Right atrium auricular region (tissue), 2 donors: ENCODE measurements at regions not wholly inside any gene's neighbourhood (a gene's known extent, or its start where the extent isn't known, plus 50 kb on each side); places are given as distances from the start of the nearest gene placed in this dataset.

Experiments used
- DNase-seq: peaks from one replicate; pipeline ENCODE4 v3.0.0-alpha.2; 2019; ENCODE audit warnings: low spot score
- H3K27ac ChIP-seq, 2 donors: fragments of 200-600 bp; sonication (generic); 1 replicate in 1 of 2; 2 replicates in 1 of 2; pipeline ENCODE4 v1.5.1; 2016 to 2019
- H3K27me3 ChIP-seq, 2 donors: fragments of 200-600 bp; sonication (generic); one replicate each; pipeline versions ENCODE4 v1.5.1 to v1.6.0; 2017 to 2019
- H3K36me3 ChIP-seq: fragments of 200-600 bp; sonication (generic); one replicate; pipeline ENCODE4 v1.5.1; 2016
- H3K4me1 ChIP-seq, 2 donors: fragments of 200-600 bp; sonication (generic); one replicate each; pipeline versions ENCODE4 v1.5.1 to v1.6.0; 2017 to 2019
- H3K4me3 ChIP-seq, 2 donors: fragments of 200-600 bp; sonication (generic); 1 replicate in 1 of 2; 2 replicates in 1 of 2; pipeline ENCODE4 v1.5.1; 2017 to 2019; ENCODE audit warnings: mild to moderate bottlenecking in 1 of 2, moderate library complexity in 1 of 2
- H3K9me3 ChIP-seq, 2 donors: fragments of 200-600 bp; sonication (generic); one replicate each; pipeline ENCODE4 v1.5.1; 2019
- TF ChIP-seq, protein P1 (sequence below), 2 donors: fragments of 200-600 bp; sonication (generic); IDR thresholded peaks; one replicate each; pipeline ENCODE4 v1.5.1; 2019; ENCODE audit warnings: antibody characterized with exemption in 2 of 2

DNA sequence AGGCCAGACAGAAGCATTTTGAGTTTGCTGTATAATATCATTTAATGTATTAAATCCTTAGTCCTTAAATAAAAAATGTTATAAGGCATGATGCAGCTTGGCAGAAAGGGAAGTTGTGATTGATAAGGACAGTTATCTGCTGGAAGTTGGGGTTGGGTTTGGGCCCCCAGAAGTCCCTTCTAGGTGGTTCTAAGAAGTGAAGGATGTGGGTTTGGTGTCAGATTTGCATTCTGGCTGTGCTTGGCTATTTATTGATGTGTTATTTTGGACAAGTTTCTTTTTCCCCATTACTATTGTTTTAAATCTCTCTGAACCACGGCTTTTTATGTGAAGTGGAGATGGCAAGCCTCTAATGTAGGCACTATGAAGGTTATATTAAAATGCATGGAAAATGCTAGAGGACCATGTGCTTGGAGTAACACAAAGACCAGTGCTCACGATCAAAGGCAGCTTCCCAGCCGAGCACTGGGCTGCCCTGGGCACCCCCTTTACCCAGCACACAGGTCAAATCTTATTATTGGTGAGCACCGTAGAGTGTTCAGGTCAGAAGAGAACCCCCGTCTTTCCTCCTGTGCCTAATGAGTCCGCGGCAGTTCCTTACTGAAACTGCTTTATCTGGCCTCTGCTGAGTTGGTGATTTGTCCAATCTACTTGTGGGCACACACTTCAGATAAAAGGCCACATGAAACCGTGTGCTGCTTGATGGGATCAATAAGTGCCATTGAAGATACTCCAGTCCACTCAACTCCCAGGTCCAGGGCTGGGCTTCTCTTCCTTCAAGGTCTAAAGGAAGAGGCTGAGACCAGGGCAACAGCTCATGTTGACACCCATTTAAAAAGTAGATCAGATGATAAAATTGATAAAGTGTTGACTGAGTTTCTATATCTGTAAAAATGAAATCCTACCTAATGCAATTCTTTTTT is 212.0 kb downstream of the PRDM2 start:
- DNase-seq = no peak
- TF ChIP-seq, protein P1, sequence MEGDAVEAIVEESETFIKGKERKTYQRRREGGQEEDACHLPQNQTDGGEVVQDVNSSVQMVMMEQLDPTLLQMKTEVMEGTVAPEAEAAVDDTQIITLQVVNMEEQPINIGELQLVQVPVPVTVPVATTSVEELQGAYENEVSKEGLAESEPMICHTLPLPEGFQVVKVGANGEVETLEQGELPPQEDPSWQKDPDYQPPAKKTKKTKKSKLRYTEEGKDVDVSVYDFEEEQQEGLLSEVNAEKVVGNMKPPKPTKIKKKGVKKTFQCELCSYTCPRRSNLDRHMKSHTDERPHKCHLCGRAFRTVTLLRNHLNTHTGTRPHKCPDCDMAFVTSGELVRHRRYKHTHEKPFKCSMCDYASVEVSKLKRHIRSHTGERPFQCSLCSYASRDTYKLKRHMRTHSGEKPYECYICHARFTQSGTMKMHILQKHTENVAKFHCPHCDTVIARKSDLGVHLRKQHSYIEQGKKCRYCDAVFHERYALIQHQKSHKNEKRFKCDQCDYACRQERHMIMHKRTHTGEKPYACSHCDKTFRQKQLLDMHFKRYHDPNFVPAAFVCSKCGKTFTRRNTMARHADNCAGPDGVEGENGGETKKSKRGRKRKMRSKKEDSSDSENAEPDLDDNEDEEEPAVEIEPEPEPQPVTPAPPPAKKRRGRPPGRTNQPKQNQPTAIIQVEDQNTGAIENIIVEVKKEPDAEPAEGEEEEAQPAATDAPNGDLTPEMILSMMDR (IDR thresholded peaks at IDR 0.05) = no peak
- H3K9me3 ChIP-seq = no peaks in the 10 kb centered on the region
- no peaks in the 10 kb centered on the region for H3K27me3 ChIP-seq
- H3K4me3 ChIP-seq = no peak overlapping the region
- H3K4me1 ChIP-seq = no peaks in the 10 kb centered on the region
- H3K27ac ChIP-seq = no peak overlapping the region
- H3K36me3 ChIP-seq = no peaks in the 10 kb centered on the region

DNA sequence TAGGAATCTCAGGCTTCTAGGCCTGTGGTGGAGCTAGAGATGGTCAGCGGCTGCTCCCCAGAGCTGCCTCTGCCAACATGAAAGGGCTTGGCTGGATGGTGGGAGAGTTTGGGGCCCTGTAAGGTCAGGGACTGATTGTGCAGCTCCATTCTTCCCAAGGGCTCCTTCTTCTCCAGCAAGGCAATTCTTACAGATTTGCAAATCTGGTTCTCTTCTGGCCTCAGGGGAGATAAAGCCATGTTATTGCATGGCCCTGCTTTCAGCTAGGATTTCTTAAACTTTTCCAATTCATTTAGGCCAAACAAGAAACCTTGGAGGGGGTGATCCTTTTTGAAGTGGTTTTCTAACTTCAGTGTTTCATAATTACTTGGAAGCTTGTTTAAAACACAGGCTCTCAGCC is 213.4 kb downstream of the PRDM2 start:
- Histone ChIP-seq H3K4me1 (no peaks in the 10 kb centered on the region), H3K9me3 (no peaks in the 10 kb centered on the region), H3K27ac (no peak overlapping the region), H3K27me3 (no peaks in the 10 kb centered on the region), H3K36me3 (no peaks in the 10 kb centered on the region), H3K4me3 (no peak overlapping the region)
- no peak for DNase-seq
- TF ChIP-seq, protein P1 (IDR thresholded peaks at IDR 0.05) = no peak

DNA sequence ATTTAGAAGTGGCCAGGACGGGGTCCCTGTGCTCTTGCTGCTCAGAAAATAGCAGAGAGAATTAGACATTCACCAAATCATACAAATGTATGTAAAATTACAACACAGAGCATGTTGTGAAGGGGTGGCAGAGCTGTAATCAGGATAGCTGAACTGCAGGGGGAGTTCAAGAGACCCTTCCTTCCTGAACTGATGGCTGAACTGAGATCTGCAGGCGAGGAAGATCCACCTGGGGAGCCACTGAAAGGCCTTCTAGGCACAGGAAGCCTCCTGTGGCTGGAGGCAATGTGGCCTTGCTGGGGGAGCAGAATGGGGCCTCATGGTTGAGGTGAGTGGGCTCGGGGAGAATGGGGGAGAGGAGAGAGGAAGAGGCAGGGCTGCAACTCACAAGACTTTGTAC is 216.5 kb downstream of the PRDM2 start:
- no peak overlapping the region for H3K27ac ChIP-seq
- no peaks in the 10 kb centered on the region for H3K36me3 ChIP-seq
- no peak overlapping the region for H3K4me3 ChIP-seq
- TF ChIP-seq, protein P1 (IDR thresholded peaks at IDR 0.05) = no peak
- no peaks in the 10 kb centered on the region for H3K4me1 ChIP-seq
- DNase-seq = no peak
- no peaks in the 10 kb centered on the region for H3K27me3 ChIP-seq
- H3K9me3 ChIP-seq = no peaks in the 10 kb centered on the region

DNA sequence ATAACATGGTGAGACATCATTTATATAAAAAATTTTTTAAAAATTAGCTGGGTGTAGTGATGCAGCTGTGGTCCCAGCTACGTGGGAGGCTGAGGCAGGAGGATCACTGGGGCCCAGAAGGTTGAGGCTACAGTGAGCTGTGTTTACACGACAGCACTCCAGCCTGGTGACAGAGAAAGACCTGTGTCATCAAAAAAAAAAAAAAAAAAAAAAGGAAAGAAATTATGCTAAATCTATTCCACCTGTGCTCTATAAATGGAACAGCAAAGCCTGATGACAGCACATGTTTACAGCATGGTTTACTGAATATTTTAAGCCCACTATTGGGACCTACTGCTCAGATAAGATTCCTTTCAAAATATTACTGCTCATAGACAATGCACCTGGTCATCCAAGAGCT is 217.6 kb downstream of the PRDM2 start:
- TF ChIP-seq, protein P1 (IDR thresholded peaks at IDR 0.05) = no peak
- H3K27me3 ChIP-seq = no peaks in the 10 kb centered on the region

DNA sequence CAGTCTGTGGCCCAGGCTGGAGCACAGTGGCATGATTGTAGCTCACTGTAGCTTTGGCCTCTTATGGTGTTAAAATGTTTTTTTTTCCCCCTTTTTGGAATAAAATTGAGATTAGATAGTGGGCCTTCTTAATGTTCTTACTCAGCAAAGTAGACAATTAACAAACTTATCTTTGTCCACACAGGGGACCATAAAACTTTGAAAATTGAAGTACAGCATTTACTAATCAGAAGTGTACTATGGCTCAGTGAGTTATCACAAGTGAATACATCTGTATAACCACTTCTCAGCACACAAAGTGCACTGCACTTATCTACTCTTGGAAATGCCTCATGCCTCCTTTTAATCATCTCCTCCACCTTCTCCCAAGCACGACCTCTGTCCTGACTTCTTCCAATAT is 218.9 kb downstream of the PRDM2 start:
- H3K27ac ChIP-seq = no peak overlapping the region
- no peak for DNase-seq
- TF ChIP-seq, protein P1 (IDR thresholded peaks at IDR 0.05) = no peak

More for the DNA sequence above, 217.6 kb downstream of the PRDM2 start:
- H3K4me3 ChIP-seq = no peak overlapping the region
- DNase-seq = no peak
- H3K36me3 ChIP-seq = no peaks in the 10 kb centered on the region
- no peaks in the 10 kb centered on the region for H3K9me3 ChIP-seq
- no peak overlapping the region for H3K27ac ChIP-seq
- no peaks in the 10 kb centered on the region for H3K4me1 ChIP-seq

More for the DNA sequence above, 218.9 kb downstream of the PRDM2 start:
- Histone ChIP-seq H3K4me1 (no peaks in the 10 kb centered on the region), H3K4me3 (no peak overlapping the region), H3K27me3 (no peaks in the 10 kb centered on the region), H3K9me3 (no peaks in the 10 kb centered on the region), H3K36me3 (no peaks in the 10 kb centered on the region)
